ENCODE measurements at regions not wholly inside any gene's neighbourhood (a gene's known extent, or its start where the extent isn't known, plus 50 kb on each side); places are given as distances from the start of the nearest gene placed in this dataset.

- Histone ChIP-seq H3K4me1 (ENCODE audit: control insufficient read depth in 3 of 3, insufficient read depth in 3 of 3, low read length in 3 of 3) (no peaks in the 10 kb centered on the region), H3K9ac (ENCODE audit: low read depth in 1 of 3, low read length in 3 of 3) (no peak overlapping the region), H3K36me3 (ENCODE audit: control insufficient read depth in 3 of 3, insufficient read depth in 3 of 3, low read length in 3 of 3) (no peaks in the 10 kb centered on the region), H3K27ac (ENCODE audit: low read depth, low read length) (no peak overlapping the region), H3K9me3 (ENCODE audit: control insufficient read depth in 3 of 3, low read length in 3 of 3) (no peaks in the 10 kb centered on the region), H3K27me3 (ENCODE audit: control insufficient read depth in 3 of 3, insufficient read depth in 3 of 3, low read length in 3 of 3) (peaks cover 0 to 10% (median 7%) of the 10 kb centered on the region in 3 donors), H3K4me3 (ENCODE audit: low read length in 3 of 3) (no peak overlapping the region)
Observed at GRCh38 chr10:78134773-78135306, 101.2 kb downstream of the RPS24 start.

GRCh38 chr10:78137147-78137546 lies 103.5 kb downstream of the RPS24 start:
- Histone ChIP-seq H3K27me3 (ENCODE audit: control insufficient read depth in 3 of 3, insufficient read depth in 3 of 3, low read length in 3 of 3) (peaks cover 2 to 17% (median 11%) of the 10 kb centered on the region in 3 donors), H3K9me3 (ENCODE audit: control insufficient read depth in 3 of 3, low read length in 3 of 3) (no peaks in the 10 kb centered on the region), H3K4me3 (ENCODE audit: low read length in 3 of 3) (no peak overlapping the region), H3K4me1 (ENCODE audit: control insufficient read depth in 3 of 3, insufficient read depth in 3 of 3, low read length in 3 of 3) (no peaks in the 10 kb centered on the region), H3K27ac (ENCODE audit: low read depth, low read length) (no peak overlapping the region), H3K9ac (ENCODE audit: low read depth in 1 of 3, low read length in 3 of 3) (no peak overlapping the region), H3K36me3 (ENCODE audit: control insufficient read depth in 3 of 3, insufficient read depth in 3 of 3, low read length in 3 of 3) (no peaks in the 10 kb centered on the region)

GRCh38 chr10:78139341-78139740 lies 105.7 kb downstream of the RPS24 start:
- no peak overlapping the region for H3K4me3 ChIP-seq (ENCODE audit: low read length in 3 of 3)
- H3K4me1 ChIP-seq (ENCODE audit: control insufficient read depth in 3 of 3, insufficient read depth in 3 of 3, low read length in 3 of 3), result no peaks in the 10 kb centered on the region
- no peaks in the 10 kb centered on the region for H3K9me3 ChIP-seq (ENCODE audit: control insufficient read depth in 3 of 3, low read length in 3 of 3)
- no peak overlapping the region for H3K27ac ChIP-seq (ENCODE audit: low read depth, low read length)
- H3K9ac ChIP-seq (ENCODE audit: low read depth in 1 of 3, low read length in 3 of 3), result no peak overlapping the region
- H3K27me3 ChIP-seq (ENCODE audit: control insufficient read depth in 3 of 3, insufficient read depth in 3 of 3, low read length in 3 of 3), result peaks cover 2 to 17% (median 14%) of the 10 kb centered on the region in 3 donors
- no peaks in the 10 kb centered on the region for H3K36me3 ChIP-seq (ENCODE audit: control insufficient read depth in 3 of 3, insufficient read depth in 3 of 3, low read length in 3 of 3)

- Histone ChIP-seq H3K27ac (ENCODE audit: low read depth, low read length) (no peak overlapping the region), H3K9me3 (ENCODE audit: control insufficient read depth in 3 of 3, low read length in 3 of 3) (no peaks in the 10 kb centered on the region), H3K4me3 (ENCODE audit: low read length in 3 of 3) (no peak overlapping the region), H3K27me3 (ENCODE audit: control insufficient read depth in 3 of 3, insufficient read depth in 3 of 3, low read length in 3 of 3) (peaks cover 2 to 17% (median 14%) of the 10 kb centered on the region in 3 donors), H3K4me1 (ENCODE audit: control insufficient read depth in 3 of 3, insufficient read depth in 3 of 3, low read length in 3 of 3) (no peaks in the 10 kb centered on the region), H3K9ac (ENCODE audit: low read depth in 1 of 3, low read length in 3 of 3) (no peak overlapping the region), H3K36me3 (ENCODE audit: control insufficient read depth in 3 of 3, insufficient read depth in 3 of 3, low read length in 3 of 3) (no peaks in the 10 kb centered on the region)
Observed at GRCh38 chr10:78140066-78140630, 106.5 kb downstream of the RPS24 start.

- Histone ChIP-seq H3K4me3 (ENCODE audit: low read length in 3 of 3) (no peak overlapping the region), H3K27ac (ENCODE audit: low read depth, low read length) (no peak overlapping the region), H3K36me3 (ENCODE audit: control insufficient read depth in 3 of 3, insufficient read depth in 3 of 3, low read length in 3 of 3) (no peaks in the 10 kb centered on the region), H3K9me3 (ENCODE audit: control insufficient read depth in 3 of 3, low read length in 3 of 3) (no peaks in the 10 kb centered on the region), H3K4me1 (ENCODE audit: control insufficient read depth in 3 of 3, insufficient read depth in 3 of 3, low read length in 3 of 3) (no peaks in the 10 kb centered on the region), H3K9ac (ENCODE audit: low read depth in 1 of 3, low read length in 3 of 3) (no peak overlapping the region), H3K27me3 (ENCODE audit: control insufficient read depth in 3 of 3, insufficient read depth in 3 of 3, low read length in 3 of 3) (peaks cover 2 to 16% (median 11%) of the 10 kb centered on the region in 3 donors)
Observed at GRCh38 chr10:78143576-78143975, 109.9 kb downstream of the RPS24 start.

- Histone ChIP-seq H3K4me1 (ENCODE audit: control insufficient read depth in 3 of 3, insufficient read depth in 3 of 3, low read length in 3 of 3) (no peaks in the 10 kb centered on the region), H3K27ac (ENCODE audit: low read depth, low read length) (no peak overlapping the region), H3K36me3 (ENCODE audit: control insufficient read depth in 3 of 3, insufficient read depth in 3 of 3, low read length in 3 of 3) (no peaks in the 10 kb centered on the region), H3K27me3 (ENCODE audit: control insufficient read depth in 3 of 3, insufficient read depth in 3 of 3, low read length in 3 of 3) (peaks cover 2 to 16% (median 5%) of the 10 kb centered on the region in 3 donors), H3K4me3 (ENCODE audit: low read length in 3 of 3) (no peak overlapping the region), H3K9ac (ENCODE audit: low read depth in 1 of 3, low read length in 3 of 3) (no peak overlapping the region), H3K9me3 (ENCODE audit: control insufficient read depth in 3 of 3, low read length in 3 of 3) (no peaks in the 10 kb centered on the region)
Observed at GRCh38 chr10:78146200-78146599, 112.5 kb downstream of the RPS24 start.

- H3K27ac ChIP-seq (ENCODE audit: low read depth, low read length), result no peak overlapping the region
- peaks cover 0 to 11% (median 0%) of the 10 kb centered on the region in 3 donors for H3K27me3 ChIP-seq (ENCODE audit: control insufficient read depth in 3 of 3, insufficient read depth in 3 of 3, low read length in 3 of 3)
- no peaks in the 10 kb centered on the region for H3K4me1 ChIP-seq (ENCODE audit: control insufficient read depth in 3 of 3, insufficient read depth in 3 of 3, low read length in 3 of 3)
- no peak overlapping the region for H3K9ac ChIP-seq (ENCODE audit: low read depth in 1 of 3, low read length in 3 of 3)
- no peak overlapping the region for H3K4me3 ChIP-seq (ENCODE audit: low read length in 3 of 3)
- no peaks in the 10 kb centered on the region for H3K9me3 ChIP-seq (ENCODE audit: control insufficient read depth in 3 of 3, low read length in 3 of 3)
- H3K36me3 ChIP-seq (ENCODE audit: control insufficient read depth in 3 of 3, insufficient read depth in 3 of 3, low read length in 3 of 3), result no peaks in the 10 kb centered on the region
Observed at GRCh38 chr10:78147202-78147601, 113.5 kb downstream of the RPS24 start.

GRCh38 chr10:78148216-78148960 lies 114.7 kb downstream of the RPS24 start:
- Histone ChIP-seq H3K4me3 (ENCODE audit: low read length in 3 of 3) (no peak overlapping the region), H3K36me3 (ENCODE audit: control insufficient read depth in 3 of 3, insufficient read depth in 3 of 3, low read length in 3 of 3) (no peaks in the 10 kb centered on the region), H3K9me3 (ENCODE audit: control insufficient read depth in 3 of 3, low read length in 3 of 3) (no peaks in the 10 kb centered on the region), H3K4me1 (ENCODE audit: control insufficient read depth in 3 of 3, insufficient read depth in 3 of 3, low read length in 3 of 3) (no peaks in the 10 kb centered on the region), H3K27me3 (ENCODE audit: control insufficient read depth in 3 of 3, insufficient read depth in 3 of 3, low read length in 3 of 3) (peaks cover 0 to 11% (median 0%) of the 10 kb centered on the region in 3 donors), H3K9ac (ENCODE audit: low read depth in 1 of 3, low read length in 3 of 3) (no peak overlapping the region), H3K27ac (ENCODE audit: low read depth, low read length) (no peak overlapping the region)

GRCh38 chr10:78148961-78149612 lies 115.4 kb downstream of the RPS24 start:
- Histone ChIP-seq H3K9me3 (ENCODE audit: control insufficient read depth in 3 of 3, low read length in 3 of 3) (no peaks in the 10 kb centered on the region), H3K9ac (ENCODE audit: low read depth in 1 of 3, low read length in 3 of 3) (no peak overlapping the region), H3K4me3 (ENCODE audit: low read length in 3 of 3) (no peak overlapping the region), H3K36me3 (ENCODE audit: control insufficient read depth in 3 of 3, insufficient read depth in 3 of 3, low read length in 3 of 3) (no peaks in the 10 kb centered on the region), H3K27me3 (ENCODE audit: control insufficient read depth in 3 of 3, insufficient read depth in 3 of 3, low read length in 3 of 3) (peaks cover 0 to 8% (median 0%) of the 10 kb centered on the region in 3 donors), H3K4me1 (ENCODE audit: control insufficient read depth in 3 of 3, insufficient read depth in 3 of 3, low read length in 3 of 3) (no peaks in the 10 kb centered on the region), H3K27ac (ENCODE audit: low read depth, low read length) (no peak overlapping the region)

GRCh38 chr10:78150756-78151155 lies 117.1 kb downstream of the RPS24 start:
- H3K36me3 ChIP-seq (ENCODE audit: control insufficient read depth in 3 of 3, insufficient read depth in 3 of 3, low read length in 3 of 3), result no peaks in the 10 kb centered on the region
- H3K4me1 ChIP-seq (ENCODE audit: control insufficient read depth in 3 of 3, insufficient read depth in 3 of 3, low read length in 3 of 3), result no peaks in the 10 kb centered on the region
- no peak overlapping the region for H3K27ac ChIP-seq (ENCODE audit: low read depth, low read length)
- H3K4me3 ChIP-seq (ENCODE audit: low read length in 3 of 3), result no peak overlapping the region
- H3K9me3 ChIP-seq (ENCODE audit: control insufficient read depth in 3 of 3, low read length in 3 of 3), result no peaks in the 10 kb centered on the region
- no peak overlapping the region for H3K9ac ChIP-seq (ENCODE audit: low read depth in 1 of 3, low read length in 3 of 3)
- peaks cover 0 to under 1% (median 0%) of the 10 kb centered on the region in 3 donors for H3K27me3 ChIP-seq (ENCODE audit: control insufficient read depth in 3 of 3, insufficient read depth in 3 of 3, low read length in 3 of 3)
